ENCODE measurements at regions not wholly inside any gene's neighbourhood (a gene's known extent, or its start where the extent isn't known, plus 50 kb on each side); places are given as distances from the start of the nearest gene placed in this dataset.
"Not testable (repeated sequence)": the region's sequence is repeated elsewhere in the genome, so short reads cannot be mapped to it uniquely, and the experiment has no call there.

DNA sequence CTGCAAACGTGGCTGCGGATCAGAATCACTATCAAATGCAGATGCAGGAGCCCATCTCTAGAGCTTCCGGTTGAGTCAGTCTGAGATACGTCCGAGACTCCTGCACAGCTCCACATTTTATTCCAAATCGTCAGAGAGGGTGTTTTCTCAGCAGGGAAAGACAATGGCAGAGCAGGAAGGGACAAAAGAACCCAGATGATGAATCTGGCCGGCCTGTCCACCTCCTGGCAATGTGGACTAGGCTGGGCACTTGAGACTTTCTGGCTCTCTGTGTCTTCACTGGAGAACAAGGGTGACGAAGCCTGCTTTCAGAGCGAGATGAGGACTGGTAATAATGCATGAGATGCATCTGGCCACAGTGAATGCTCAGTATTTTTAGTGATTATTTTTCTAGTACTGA is 255.9 kb upstream of the MYT1L start:
- no peak for DNase-seq
- H3K27ac Mint-ChIP-seq: no peak overlapping the region
- no peaks in the 10 kb centered on the region for H3K36me3 Mint-ChIP-seq (ENCODE audit: low read depth)
- no peaks in the 10 kb centered on the region for H3K27me3 Mint-ChIP-seq
- no peak overlapping the region for H3K4me3 Mint-ChIP-seq
- intact Hi-C loops (cut with micrococcal nuclease): no loop called here
- TF ChIP-seq, protein P1, sequence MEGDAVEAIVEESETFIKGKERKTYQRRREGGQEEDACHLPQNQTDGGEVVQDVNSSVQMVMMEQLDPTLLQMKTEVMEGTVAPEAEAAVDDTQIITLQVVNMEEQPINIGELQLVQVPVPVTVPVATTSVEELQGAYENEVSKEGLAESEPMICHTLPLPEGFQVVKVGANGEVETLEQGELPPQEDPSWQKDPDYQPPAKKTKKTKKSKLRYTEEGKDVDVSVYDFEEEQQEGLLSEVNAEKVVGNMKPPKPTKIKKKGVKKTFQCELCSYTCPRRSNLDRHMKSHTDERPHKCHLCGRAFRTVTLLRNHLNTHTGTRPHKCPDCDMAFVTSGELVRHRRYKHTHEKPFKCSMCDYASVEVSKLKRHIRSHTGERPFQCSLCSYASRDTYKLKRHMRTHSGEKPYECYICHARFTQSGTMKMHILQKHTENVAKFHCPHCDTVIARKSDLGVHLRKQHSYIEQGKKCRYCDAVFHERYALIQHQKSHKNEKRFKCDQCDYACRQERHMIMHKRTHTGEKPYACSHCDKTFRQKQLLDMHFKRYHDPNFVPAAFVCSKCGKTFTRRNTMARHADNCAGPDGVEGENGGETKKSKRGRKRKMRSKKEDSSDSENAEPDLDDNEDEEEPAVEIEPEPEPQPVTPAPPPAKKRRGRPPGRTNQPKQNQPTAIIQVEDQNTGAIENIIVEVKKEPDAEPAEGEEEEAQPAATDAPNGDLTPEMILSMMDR (IDR thresholded peaks at IDR 0.05): no peak
- ATAC-seq (ENCODE audit: low read depth): no peak
- CTCF ChIA-PET: no interaction called here
- H3K4me1 Mint-ChIP-seq: no peaks in the 10 kb centered on the region
- POLR2A ChIA-PET: no interaction called here
- peaks cover 7% of the 10 kb centered on the region for H3K9me3 Mint-ChIP-seq

DNA sequence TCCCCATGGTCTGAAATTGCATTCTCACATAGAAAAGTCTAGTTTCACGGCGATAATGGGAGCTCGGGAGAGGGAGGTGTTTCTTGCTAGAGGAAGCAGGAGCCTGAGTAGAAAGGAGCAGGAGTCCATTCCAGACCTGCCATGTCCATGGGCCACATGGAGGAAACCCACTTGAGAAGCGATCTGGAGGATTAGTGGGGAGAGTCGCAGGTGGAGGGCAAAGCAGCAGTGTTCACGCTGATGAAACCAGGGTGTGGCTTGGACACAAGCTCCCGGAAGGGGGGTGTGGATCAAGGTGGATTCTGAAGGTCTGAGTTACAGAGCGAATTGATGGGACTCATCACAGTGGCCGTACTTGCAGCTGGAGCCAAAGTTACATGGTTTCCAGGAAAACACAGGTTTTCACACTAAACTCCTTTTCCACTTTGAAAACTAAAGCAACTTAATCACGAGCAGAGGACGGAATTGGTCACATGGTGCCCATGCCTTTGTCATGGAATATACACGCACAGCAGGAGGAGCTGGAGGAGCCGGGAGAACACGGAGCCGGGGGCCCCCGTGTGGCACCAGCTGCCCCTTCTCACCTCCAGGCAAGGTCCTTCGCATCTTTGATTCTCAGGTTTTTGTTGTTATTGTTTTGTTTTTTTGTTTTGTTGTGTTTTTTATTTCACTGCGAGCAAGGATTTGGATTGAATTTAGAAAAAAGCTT is 255.1 kb upstream of the MYT1L start:
- Mint-ChIP-seq H3K9me3 (peaks cover 7% of the 10 kb centered on the region), H3K36me3 (ENCODE audit: low read depth) (no peaks in the 10 kb centered on the region), H3K27me3 (no peaks in the 10 kb centered on the region), H3K4me1 (no peaks in the 10 kb centered on the region), H3K27ac (no peak overlapping the region), H3K4me3 (no peak overlapping the region)
- DNase-seq (no peak), ATAC-seq (ENCODE audit: low read depth) (no peak)
- POLR2A ChIA-PET: no interaction called here
- TF ChIP-seq, protein P1 (IDR thresholded peaks at IDR 0.05): no peak
- CTCF ChIA-PET: no interaction called here
- intact Hi-C loops (cut with micrococcal nuclease): no loop called here

DNA sequence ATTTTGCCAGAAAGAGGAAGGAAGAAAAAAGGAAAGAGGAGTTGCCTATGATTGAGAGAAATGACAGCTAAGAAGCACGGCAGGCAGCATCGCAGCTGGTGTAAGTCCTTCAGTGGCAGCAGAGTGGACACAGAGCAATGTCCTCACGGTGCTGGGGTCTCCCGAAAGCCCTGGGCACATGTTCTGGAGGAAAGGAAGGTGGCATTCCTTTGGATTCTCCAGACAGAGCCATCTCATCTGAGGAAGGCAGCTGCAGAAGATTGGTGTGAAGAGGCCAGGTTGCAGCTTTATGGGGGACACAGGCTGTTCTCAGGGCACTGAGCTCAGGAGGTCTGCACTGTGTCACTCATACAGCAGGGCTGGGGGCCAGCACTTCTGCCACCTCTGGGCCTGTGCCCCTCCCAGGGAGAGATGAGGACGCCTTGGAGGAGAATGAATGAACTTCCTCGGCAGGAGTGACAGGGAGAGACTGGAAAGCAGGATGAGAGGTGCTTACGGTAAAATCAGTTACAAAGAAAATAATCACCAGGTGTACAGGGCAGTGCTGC is 252.0 kb upstream of the MYT1L start:
- TF ChIP-seq, protein P1 (IDR thresholded peaks at IDR 0.05): no peak
- H3K4me3 Mint-ChIP-seq: no peak overlapping the region
- no peak for DNase-seq
- CTCF ChIA-PET: no interaction called here
- no peaks in the 10 kb centered on the region for H3K27me3 Mint-ChIP-seq
- POLR2A ChIA-PET: no interaction called here
- H3K36me3 Mint-ChIP-seq (ENCODE audit: low read depth): no peaks in the 10 kb centered on the region
- no peak overlapping the region for H3K27ac Mint-ChIP-seq
- H3K9me3 Mint-ChIP-seq: peaks cover 7% of the 10 kb centered on the region
- intact Hi-C loops (cut with micrococcal nuclease): no loop called here
- ATAC-seq (ENCODE audit: low read depth): no peak
- no peaks in the 10 kb centered on the region for H3K4me1 Mint-ChIP-seq

DNA sequence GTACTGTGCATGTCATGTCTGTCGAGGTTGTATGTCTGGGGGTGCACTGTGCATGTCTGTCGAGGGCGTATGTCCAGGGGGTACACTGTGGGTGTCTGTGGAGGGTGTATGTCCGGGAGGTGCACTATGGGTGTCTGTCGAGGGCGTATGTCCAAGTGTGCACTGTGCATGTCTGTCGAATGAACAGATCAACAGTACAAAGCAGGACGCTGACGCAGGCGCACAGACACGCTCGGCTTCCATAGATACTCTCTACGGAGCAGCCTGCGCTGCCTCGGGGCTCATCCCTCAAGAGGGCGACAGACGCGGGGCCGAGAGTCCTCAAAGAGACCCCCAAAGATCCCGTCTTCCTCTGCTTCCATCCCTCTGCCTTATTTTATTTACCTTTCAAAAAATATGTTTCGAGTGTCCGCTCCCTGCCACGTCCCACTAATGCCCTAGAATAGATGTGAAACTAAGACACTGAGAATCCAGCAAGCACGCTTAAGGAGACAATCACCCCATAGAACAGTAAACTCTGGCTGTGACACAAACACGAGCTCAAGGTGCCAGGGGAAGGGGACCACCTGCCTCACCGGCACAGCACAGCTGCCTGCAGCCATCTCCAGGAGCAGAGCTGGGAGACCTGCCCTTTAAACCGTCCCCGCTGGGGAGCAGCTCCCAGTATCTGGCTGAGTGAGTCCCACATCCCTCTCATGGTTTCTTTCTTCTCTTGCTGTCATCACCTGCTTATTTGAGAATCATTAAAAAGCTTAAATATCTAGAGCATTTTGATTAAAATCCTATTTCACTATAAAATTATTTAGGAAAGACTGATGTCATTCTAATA is 250.5 kb upstream of the MYT1L start:
- no peak overlapping the region for H3K4me3 Mint-ChIP-seq
- ATAC-seq (ENCODE audit: low read depth): no peak

DNA sequence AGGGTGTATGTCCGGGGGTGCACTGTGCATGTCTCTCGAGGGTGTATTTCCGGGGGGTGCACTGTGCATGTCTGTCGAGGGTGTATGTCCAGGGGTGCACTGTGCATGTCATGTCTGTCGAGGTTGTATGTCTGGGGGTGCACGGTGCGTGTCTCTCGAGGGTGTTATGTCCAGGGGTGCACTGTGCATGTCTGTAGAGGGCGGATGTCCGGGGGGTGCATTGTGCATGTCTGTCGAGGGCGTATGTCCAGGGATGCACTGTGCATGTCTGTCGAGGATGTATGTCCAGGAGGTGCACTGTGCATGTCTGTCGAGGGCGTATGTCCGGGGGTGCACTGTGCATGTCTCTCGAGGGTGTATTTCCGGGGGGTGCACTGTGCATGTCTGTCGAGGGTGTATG is 249.8 kb upstream of the MYT1L start:
- H3K27me3 Mint-ChIP-seq; intact Hi-C loops (cut with micrococcal nuclease); H3K27ac Mint-ChIP-seq; CTCF ChIA-PET; H3K9me3 Mint-ChIP-seq; H3K4me1 Mint-ChIP-seq; DNase-seq; ATAC-seq (ENCODE audit: low read depth); POLR2A ChIA-PET; H3K36me3 Mint-ChIP-seq (ENCODE audit: low read depth); H3K4me3 Mint-ChIP-seq: not testable (repeated sequence)

More for the DNA sequence above, 250.5 kb upstream of the MYT1L start:
- Mint-ChIP-seq H3K9me3 (peaks cover 7% of the 10 kb centered on the region), H3K36me3 (ENCODE audit: low read depth) (no peaks in the 10 kb centered on the region), H3K27me3 (no peaks in the 10 kb centered on the region), H3K27ac (no peak overlapping the region), H3K4me1 (no peaks in the 10 kb centered on the region)
- ChIA-PET CTCF (no interaction called here), POLR2A (no interaction called here)
- intact Hi-C loops (cut with micrococcal nuclease): no loop called here
- DNase-seq: no peak
- TF ChIP-seq, protein P1 (IDR thresholded peaks at IDR 0.05): no peak
